HG02885 (cell line): ENCODE measurements at regions not wholly inside any gene's neighbourhood (a gene's known extent, or its start where the extent isn't known, plus 50 kb on each side); places are given as distances from the start of the nearest gene placed in this dataset.

Source experiments
- ATAC-seq: cut with Tn5 transposase; IDR thresholded peaks from one replicate; pipeline ENCODE4 v1.9.1; 2021; ENCODE audit warnings: mild to moderate bottlenecking; ENCODE audit not compliant: unreplicated experiment, poor library complexity

DNA sequence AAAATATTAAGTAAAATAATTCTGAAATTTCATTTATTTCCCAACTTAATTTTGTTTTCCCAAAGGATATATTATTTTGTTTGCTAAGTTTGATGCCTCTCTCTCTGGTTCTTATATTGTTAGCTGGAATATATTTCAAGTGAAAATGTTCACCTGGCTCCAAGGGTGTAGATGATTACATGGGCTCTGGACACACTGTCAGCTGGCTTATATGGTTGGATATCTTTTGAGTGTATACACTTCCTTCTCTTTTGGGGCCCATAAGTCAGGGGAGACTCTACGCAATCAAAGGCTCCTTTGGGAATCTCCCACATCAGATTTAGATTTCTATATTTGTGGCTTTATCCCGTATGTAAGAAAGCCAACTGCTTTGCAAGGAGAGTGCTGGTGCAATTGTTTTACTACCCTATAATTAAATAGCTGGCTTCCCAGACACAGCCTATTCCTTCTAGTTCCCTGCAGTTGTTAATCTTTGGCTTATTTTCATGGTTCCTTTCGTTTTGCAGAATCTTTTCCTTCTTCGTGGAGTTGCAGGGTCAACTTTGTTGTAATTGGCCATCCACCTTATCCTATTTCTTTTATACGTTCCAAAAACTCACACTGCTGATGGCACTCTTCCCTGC lies 225.7 kb downstream of the DPH6 start:
- no peak for ATAC-seq

DNA sequence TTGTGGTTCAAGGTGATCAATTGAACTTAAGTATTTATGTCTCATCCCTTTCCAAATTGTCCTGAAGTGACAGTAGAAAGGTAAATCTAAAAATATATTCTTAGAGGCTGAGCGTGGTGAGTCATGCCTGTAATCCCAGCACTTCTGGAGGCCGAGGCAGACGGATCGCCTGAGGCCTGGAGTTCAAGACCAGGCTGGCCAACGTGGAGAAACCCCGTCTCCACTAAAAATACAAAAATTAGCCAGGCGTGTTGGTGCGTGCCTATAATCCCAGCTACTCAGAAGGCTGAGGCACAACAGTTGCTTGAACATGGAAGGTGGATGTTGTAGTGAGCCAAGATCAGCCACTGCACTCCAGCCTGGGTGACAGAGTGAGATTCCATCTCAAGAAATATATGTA lies 226.6 kb downstream of the DPH6 start:
- no peak for ATAC-seq

DNA sequence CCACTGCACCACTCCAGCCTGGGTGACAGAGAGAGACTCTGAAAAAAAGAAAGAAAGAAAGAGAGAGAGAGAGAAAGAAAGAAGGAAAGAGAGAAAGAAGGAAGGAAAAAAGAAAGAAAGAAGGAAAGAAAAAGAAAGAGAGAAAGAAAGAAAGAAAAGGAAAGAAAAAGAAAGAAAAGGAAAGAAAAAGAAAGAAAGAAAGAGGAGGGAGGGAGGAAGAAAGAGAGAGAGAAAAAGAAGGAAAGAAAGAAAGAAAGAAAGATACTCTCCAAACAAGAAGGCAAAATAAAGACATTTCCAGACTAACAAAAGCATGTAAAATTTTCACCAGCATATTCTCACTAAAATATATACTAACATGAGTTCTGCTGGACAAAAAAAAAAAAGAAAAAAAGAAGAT lies 228.7 kb downstream of the DPH6 start:
- ATAC-seq, result no peak

DNA sequence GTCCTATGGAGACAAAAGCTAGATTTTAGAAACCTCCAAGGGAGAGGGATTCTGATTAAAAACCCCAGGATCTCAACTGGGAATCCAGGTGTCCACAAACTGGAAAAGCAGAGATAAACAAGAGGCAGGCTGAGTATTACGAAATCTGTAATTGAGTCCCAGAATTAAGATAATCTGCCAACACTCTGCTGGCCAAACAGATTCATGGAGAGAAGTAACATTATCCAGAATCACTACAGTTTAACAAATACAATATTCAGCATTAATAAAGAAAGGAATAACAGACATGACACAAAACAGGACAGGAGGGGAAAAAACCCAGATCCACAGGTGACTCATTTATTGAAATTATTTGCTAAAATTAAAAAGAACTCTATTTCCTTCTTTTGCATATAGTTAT lies 227.2 kb upstream of the NANOGP8 start:
- no peak for ATAC-seq

DNA sequence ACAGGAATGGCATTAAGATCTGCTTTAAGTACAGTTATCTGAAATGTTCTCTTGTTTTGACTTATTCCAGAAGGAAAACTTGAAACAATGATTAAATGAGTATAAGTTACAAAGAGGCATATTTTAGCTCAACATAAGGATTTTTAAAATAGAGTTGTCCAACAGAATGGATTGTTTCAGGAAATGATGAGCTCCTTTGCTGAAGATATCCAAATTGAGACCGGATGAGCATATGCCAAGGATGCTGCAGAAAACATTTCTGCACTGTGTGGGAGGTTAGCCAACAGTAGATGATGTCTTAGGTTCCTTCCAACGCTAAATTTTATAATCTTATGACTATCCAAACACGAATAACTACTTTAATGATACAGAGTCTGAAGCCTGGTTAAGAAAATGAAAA lies 226.5 kb upstream of the NANOGP8 start:
- no peak for ATAC-seq

DNA sequence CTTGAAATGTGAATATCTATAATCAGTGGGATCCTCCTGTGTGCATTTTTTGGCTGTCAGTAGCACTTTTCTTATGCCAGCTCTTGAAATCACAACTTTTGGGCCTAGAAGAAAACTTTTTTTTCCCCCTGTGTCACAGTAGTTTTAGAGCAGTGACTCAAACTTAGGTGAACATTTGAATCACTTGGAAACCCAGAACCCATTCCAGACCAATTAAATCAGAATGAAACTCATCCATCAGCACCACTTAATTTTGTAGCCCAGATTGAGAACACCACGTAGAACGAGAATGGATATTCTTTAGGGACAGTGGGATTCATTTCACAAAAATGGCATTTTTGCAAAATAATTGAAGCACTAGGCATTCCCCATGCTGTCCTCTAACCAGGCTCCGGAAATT lies 224.8 kb upstream of the NANOGP8 start:
- ATAC-seq, result no peak

DNA sequence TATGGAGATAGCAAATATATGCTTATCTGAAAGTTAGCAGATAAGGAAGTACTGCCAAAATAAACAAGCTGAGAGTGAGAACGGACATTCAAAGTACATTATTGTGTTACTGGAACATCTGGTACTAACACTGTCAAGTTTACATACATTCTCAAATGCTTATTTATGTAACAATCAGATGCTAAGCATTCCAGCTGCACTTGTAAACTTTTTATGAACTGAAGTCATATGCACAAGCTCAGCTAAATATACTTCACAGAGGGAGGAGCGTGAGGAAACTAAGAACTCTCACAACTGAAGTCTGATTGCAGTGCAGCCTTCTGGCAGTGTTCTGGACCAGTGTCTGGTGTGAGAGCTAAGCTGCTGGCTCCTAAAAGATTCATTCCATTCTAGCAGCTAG lies 223.7 kb upstream of the NANOGP8 start:
- no peak for ATAC-seq

DNA sequence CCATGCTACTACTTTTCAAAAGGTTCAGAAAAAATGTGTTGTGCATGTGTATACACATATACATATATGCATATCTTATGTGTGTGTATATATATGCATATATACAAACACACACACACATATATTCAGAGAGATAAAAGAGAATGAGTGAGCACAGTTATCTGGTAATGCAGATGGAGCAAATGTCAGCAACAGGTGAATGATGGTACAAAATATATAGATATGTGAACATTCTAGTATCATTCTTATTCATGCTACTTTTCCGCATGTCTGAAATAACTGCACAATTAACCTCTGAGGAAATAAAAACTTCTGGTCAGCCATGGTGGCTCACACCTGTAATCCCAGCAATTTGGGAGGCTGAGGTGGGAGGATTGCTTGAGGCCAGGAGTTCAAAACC lies 222.6 kb upstream of the NANOGP8 start:
- ATAC-seq, result no peak

DNA sequence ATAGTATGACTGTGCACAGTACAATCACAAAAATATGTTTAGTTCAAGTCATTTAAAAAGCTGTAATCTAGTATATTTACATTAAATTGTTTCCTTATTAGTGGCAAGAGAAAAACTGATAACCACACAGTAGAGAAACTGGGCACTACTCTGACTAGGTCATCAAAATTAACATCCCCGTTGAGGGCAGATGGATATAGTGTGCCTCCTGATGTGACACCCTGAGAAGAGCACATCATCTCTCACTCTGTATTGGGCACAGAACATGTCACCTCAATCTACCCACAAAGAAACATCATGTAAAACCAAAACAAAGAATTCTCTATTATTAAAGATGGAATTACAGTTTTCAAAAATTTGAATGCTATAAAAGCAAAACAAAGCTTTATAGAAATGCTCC lies 221.9 kb upstream of the NANOGP8 start:
- ATAC-seq, result no peak

DNA sequence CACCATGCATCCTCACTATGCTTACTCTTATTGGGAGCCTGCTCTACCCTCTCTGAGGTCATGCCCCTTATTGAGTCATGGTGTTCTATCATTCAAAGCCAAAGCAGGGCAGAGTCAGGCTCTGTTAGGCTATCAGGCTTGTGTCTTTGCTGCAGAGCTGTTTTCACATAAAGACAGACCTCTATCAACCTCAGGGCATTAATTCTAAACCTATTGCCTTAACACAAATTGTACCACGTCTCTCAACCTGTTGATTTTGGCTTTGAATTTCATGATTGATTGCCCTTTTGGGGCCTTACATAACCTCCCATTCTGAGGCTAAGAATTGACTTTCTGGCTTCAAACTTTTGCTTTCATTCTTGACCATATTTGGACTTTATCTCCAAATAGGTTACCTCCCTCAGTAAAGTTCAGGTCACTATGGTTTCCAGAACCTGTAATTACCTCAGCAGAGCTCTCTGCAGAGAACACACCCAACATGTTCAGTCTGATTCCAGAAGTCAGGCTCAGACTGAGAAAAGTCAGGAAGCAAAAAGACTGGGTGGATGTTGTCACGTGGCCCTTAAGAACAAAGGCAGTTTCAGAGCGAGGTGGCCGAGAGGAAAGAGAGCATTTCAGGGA lies 221.4 kb upstream of the NANOGP8 start:
- ATAC-seq, result peak; percentile 48

DNA sequence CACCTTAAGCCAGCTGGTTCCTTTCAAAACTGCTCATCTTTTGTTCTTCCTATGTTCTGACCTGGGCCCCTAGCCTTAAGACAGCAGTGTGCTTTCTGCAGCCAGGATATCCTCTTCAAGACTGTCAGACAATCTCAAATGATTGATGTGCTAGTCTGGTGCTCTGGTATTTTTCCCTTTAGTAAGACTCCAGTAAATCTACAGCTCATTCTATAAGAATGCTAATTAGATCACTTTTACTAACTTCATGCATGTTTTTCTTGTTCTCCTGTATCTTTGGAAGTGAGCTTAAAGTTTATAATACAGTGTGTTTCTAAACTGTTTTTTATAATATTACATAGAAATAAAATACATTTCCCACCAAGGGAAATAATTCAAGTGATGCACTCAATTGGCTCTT lies 220.9 kb upstream of the NANOGP8 start:
- peak; percentile 35 for ATAC-seq

DNA sequence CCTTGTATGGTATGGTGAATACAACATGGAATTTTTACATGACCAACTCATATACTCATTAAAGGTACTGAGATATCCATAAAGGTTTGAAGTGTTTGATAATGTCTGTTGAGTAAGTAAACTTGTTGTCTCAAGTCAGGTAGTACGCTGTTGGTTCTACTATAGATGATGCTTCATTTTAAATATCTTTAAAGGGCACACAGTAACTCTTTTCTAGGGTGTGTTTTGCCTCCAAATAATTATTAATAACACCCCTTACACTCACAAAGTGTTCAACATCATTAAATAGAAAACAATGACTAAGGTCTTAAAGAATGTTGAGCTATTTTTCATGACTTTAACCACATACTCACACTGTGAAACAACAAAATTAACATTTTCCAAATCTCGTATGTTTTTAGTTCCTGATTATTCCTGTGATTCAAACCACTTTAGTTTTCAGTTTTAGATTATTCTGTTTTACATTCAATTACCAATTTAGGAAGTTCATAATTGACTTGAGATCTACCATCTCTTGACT lies 220.0 kb upstream of the NANOGP8 start:
- ATAC-seq, result no peak

DNA sequence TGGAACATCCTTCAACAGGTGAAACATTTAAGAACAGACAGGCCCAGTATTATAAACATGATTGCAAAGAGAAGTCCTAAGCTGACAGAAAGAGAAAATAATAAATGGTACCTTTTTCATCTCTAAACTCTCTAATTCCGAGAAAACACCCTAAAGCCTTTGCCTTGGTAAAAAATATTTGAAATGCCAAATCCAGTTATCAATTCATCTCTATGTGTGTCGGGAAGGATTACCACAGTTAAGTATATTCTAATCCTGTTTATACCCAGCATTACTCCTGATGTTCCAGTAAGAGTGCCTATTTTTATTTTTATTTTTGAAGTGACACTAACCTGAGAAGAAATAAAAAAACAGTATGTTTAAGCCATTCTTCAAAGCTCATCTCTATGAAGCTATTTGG lies 219.3 kb upstream of the NANOGP8 start:
- no peak for ATAC-seq

DNA sequence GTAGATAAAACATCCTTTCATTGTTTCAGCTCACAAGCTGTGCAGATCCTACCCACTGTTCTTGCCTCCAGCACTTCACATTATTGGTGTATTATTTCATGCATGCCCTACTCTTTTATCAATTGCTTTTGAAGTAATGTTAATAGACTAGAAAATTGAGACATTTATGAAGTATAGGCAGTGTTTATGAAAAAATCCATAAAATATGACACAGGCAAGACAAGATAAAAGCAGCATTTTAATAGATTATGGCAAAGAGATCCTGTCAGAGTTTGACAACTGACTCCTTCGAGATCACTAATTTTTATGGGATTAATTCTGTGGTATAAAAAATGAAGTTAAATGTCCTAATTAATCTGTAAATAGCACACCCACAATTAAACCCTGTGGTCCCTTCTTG lies 217.2 kb upstream of the NANOGP8 start:
- no peak for ATAC-seq

DNA sequence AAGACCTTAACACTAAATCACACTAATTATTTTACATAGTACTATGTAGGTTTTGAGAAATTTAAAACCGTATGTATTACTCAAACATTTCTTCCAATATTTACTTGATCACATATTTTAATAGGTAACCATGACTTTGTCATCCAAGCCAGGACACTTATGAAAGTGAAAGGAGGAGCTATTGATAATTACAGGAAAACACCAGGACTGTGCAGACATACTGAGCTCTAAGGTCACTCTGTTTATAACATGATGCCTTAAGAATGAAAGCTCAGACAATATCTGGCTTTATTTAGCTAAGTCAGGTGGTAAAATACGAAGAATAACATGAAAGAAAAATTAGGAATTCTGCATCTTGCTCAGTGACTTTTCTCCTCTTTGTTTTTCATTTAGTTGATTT lies 216.0 kb upstream of the NANOGP8 start:
- ATAC-seq, result no peak

DNA sequence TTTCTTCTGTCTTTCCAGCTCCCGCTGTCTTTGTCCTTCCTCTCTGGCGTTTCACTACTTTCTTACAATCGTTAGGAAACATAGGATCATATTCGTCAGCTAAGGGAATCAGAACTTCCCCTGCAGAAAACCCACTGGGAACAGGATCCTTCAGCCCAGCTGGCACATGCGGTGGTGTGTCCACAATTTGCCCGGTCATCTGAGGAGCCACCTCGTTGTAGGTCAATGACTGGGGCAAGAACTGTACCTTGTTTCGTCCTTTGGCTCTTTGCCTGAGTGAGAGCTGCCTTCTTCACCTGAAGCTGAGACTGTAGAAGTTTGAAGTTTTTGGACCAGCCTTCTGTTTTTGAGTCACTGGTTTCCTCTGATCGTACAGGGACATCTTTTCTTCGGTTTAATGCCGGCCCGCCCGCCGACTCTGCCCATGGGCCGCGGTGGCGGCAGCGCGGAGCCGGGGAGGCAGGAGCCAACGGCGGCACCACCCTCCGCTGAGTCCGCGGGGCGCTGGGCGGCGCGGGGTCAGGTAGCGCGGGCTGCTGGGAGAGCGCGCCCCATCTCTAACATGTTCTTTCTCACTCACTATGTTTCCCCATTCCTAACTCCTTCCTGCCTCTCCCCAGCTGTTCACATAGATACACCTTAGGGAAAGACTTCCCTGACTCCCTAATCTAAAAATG lies 214.1 kb upstream of the NANOGP8 start:
- no peak for ATAC-seq

DNA sequence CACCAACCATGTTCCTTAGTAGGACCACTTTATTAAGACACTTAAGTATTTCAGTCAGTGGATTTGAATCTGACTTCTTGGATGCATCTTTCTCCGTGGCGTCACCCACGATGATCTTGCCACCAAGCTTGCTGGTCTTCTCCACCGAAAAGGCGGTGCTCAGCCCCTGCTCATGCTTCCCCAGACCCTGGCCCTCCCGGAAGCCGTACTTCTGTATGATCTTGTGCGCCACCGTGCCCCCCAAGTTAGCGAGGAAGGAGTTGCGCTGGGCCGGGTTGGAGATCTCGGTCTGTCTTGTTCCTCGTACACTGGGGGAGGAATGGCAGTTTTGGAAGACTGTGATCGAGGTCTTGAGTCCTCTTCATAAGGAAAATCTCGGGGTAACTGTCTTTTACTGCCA lies 213.4 kb upstream of the NANOGP8 start:
- no peak for ATAC-seq

DNA sequence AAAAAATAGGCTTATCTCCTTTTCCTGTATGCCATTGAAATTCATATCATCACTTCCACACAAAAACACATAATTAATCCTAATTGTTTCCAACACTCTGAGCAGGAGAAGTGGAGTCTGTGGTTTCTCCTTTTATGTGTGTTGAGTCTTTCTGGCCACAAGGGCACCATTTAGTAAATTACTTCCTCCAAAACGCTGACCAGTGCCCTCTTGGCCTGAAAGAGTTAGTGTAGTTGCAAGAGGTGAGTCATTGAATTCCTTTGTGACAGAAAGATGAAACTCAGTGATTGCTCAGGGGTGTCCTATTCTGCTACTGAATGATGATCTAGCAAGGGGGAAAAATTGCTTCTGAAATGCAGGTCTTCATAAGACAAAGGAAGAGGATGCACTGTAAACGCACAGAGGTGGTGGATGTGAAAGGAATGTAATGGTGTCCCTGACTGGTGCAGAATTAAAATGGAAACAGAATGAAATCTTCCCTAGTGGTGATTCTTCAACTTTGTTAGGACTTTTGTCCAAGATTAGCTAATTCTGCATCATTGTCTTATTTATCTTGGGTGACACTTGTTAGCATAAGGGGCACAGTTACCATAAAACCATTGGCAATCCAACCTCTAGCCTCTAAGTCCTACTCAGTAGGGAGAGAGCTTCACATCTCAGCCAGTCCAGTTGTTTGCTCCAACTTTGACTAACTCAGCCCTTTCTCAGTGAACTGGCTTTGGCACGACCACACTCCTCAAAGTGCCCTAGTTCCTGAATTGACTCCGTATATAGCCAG lies 208.4 kb upstream of the NANOGP8 start:
- no peak for ATAC-seq

DNA sequence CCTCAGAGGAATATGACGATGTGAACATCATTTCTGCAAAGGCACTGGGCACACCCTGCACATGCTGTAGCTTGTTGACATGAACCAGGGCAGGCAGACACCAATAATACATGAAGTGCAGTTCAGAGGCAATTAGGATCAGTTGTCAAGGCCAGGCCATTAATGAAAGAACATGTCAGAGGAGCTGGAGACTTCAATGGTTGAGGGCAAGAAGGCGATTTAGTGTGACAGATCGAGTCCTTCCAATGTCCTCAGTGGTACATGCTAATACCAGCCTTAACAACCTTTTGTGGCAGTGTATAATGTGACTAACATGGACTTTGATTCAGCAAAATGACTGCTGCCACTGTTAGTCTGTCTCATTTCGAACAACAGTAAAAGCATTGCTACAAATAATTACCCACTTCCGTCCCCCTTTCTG lies 205.2 kb upstream of the NANOGP8 start:
- ATAC-seq, result no peak

DNA sequence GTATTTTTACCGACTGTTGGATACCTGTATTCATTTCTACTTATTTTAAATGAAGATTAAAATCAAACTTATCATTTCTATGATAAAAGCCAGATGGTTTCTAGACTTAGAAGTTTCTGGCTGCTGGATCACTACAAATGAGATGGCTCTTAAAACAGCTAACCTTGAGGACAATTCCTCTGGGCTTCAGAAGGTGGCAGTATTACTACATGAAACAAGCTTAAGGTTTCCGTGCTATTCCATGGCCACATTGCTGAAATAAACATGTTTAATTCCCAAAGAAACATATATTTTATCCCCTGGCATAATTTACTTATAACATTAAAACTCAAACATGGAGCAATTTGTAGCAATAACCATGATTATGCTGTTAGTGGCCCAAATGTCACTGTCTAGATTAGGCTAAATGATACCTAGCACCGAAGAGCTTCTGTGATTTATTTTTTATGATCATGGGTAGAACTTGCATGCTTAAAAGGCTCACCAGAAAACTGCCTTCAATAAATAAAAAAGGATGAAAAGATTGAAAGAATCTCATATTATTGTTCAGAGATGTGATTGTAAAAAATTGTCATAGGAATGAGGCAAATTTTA lies 204.0 kb upstream of the NANOGP8 start:
- ATAC-seq, result peak; percentile 72

DNA sequence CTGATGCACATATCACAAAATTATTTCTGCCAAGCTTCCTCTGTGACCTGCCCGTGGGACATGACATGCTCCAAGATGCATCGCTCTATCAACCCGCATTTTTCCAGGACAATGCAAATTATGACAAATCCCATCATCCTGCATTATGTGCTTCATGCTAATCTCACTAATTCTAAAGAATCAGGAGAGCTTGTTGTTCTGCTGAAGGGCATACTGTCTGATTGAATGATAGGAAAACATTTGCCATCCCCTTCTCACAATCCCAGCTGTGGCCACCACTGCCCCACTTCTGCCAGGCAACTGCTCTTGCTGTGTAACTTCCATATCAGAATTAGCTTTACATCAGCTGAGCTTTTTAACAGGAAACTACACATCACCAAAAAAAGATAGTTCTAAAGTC lies 203.5 kb upstream of the NANOGP8 start:
- ATAC-seq, result no peak
